IMR-90 (cell line): ENCODE measurements at regions not wholly inside any gene's neighbourhood (a gene's known extent, or its start where the extent isn't known, plus 50 kb on each side); places are given as distances from the start of the nearest gene placed in this dataset.

Experiments used
- ATAC-seq: fragments of 200-7000 bp; cut with Tn5 transposase; 2 replicates; pipeline ENCODE4 v1.9.1; 2020; ENCODE audit warnings: low read depth, mild to moderate bottlenecking, moderate library complexity
- BruUV-seq: library from RNA; stranded (reverse); fragments of 400-500 nt; replicated peaks from 2 replicates; lab custom pipeline; 2021; lab: Mats Ljungman, UMichigan
- CTCF ChIA-PET: fragments of 300-600 bp; formaldehyde crosslinking; extraction: SDS; loops from one replicate; lab custom pipeline; 2021; ENCODE audit warnings: antibody characterized with exemption; lab: Yijun Ruan, JAX
- POLR2A ChIA-PET: fragments of 300-600 bp; sonication (Branson Sonifier 250); formaldehyde crosslinking; loops from one replicate; lab custom pipeline; 2022; ENCODE audit warnings: antibody characterized with exemption; ENCODE audit not compliant: unreplicated experiment; lab: Charles Lee
- DNase-seq: peaks from one replicate; pipeline ENCODE4 v3.0.0; 2013
- H2AFZ ChIP-seq: replicated peaks from 2 replicates; pipeline ENCODE3; 2013; ENCODE audit warnings: low read length, mild to moderate bottlenecking; ENCODE audit not compliant: poor library complexity
- H2AK5ac ChIP-seq: 2 replicates; pipeline ENCODE4 v1.6.1; 2013; ENCODE audit warnings: low read depth, low read length, inconsistent platforms
- H2AK9ac ChIP-seq: replicated peaks from 2 replicates; pipeline ENCODE3; 2013; ENCODE audit warnings: mild to moderate bottlenecking, low read depth, low read length, moderate library complexity; ENCODE audit not compliant: poor library complexity
- H2BK120ac ChIP-seq: 2 replicates; pipeline ENCODE4 v1.6.1; 2013; ENCODE audit warnings: low read depth, low read length, inconsistent platforms
- H2BK15ac ChIP-seq: 3 replicates; pipeline ENCODE4 v1.6.1; 2013; ENCODE audit warnings: low read depth, low read length, inconsistent platforms
- H2BK20ac ChIP-seq: 2 replicates; pipeline ENCODE4 v1.6.1; 2013; ENCODE audit warnings: low read depth, mild to moderate bottlenecking, inconsistent platforms, low read length, moderate library complexity
- H2BK5ac ChIP-seq: 2 replicates; pipeline ENCODE4 v1.6.1; 2013; ENCODE audit warnings: mild to moderate bottlenecking, low read depth, low read length, inconsistent platforms; ENCODE audit not compliant: poor library complexity, severe bottlenecking
- H3K14ac ChIP-seq: replicated peaks from 2 replicates; pipeline ENCODE4 v1.6.1; 2013; ENCODE audit warnings: low read depth, low read length, inconsistent platforms
- H3K18ac ChIP-seq: 2 replicates; pipeline ENCODE4 v1.6.1; 2013; ENCODE audit warnings: low read depth, low read length, control low read depth
- H3K23ac ChIP-seq: 2 replicates; pipeline ENCODE4 v1.6.1; 2013; ENCODE audit warnings: low read depth, low read length, inconsistent platforms
- H3K27ac ChIP-seq: 2 replicates; pipeline ENCODE4 v1.5.1; 2013; ENCODE audit warnings: mild to moderate bottlenecking, control low read depth, low read length; ENCODE audit not compliant: insufficient read depth
- H3K27me3 ChIP-seq: 2 replicates; pipeline ENCODE4 v1.6.1; 2013; ENCODE audit warnings: low read length; ENCODE audit not compliant: control insufficient read depth, insufficient read depth
- H3K36me3 ChIP-seq: 2 replicates; pipeline ENCODE4 v1.6.1; 2013; ENCODE audit warnings: low read length, mixed read lengths; ENCODE audit not compliant: control insufficient read depth, insufficient read depth
- H3K4ac ChIP-seq: 2 replicates; pipeline ENCODE4 v1.6.1; 2013; ENCODE audit warnings: low read depth, low read length, inconsistent platforms
- H3K4me1 ChIP-seq: 2 replicates; pipeline ENCODE4 v1.6.1; 2013; ENCODE audit warnings: low read length, mixed read lengths; ENCODE audit not compliant: control insufficient read depth, insufficient read depth
- H3K4me2 ChIP-seq: 2 replicates; pipeline ENCODE4 v1.6.1; 2013; ENCODE audit warnings: low read depth, mild to moderate bottlenecking, control low read depth, low read length, moderate library complexity
- H3K4me3 ChIP-seq: 2 replicates; pipeline ENCODE4 v1.5.1; 2013; ENCODE audit warnings: low read depth, mild to moderate bottlenecking, control low read depth, low read length, moderate library complexity; ENCODE audit not compliant: insufficient read depth
- H3K56ac ChIP-seq: 2 replicates; pipeline ENCODE4 v1.6.1; 2013; ENCODE audit warnings: low read length, inconsistent platforms; ENCODE audit not compliant: insufficient read depth; ENCODE audit errors: extremely low read depth
- H3K79me1 ChIP-seq, 2 experiments: 2 replicates each; pipeline ENCODE4 v1.6.1; 2013; ENCODE audit warnings: low read length in 2 of 2, inconsistent platforms in 1 of 2, low read depth in 1 of 2
- H3K9ac ChIP-seq: 2 replicates; pipeline ENCODE4 v1.6.1; 2013; ENCODE audit warnings: low read depth, low read length, control low read depth
- H3K9me1 ChIP-seq: 2 replicates; pipeline ENCODE4 v1.6.1; 2013; ENCODE audit warnings: low read length, inconsistent platforms; ENCODE audit not compliant: insufficient read depth
- H3K9me3 ChIP-seq: 2 replicates; pipeline ENCODE4 v1.6.1; 2013; ENCODE audit warnings: low read length; ENCODE audit not compliant: control insufficient read depth, insufficient read depth
- H4K20me1 ChIP-seq: 2 replicates; pipeline ENCODE4 v1.6.1; 2013; ENCODE audit warnings: low read length, inconsistent platforms; ENCODE audit not compliant: insufficient read depth
- H4K5ac ChIP-seq: 2 replicates; pipeline ENCODE4 v1.6.1; 2013; ENCODE audit warnings: mild to moderate bottlenecking, low read depth, low read length, control low read depth
- H4K8ac ChIP-seq, 2 experiments: 2 replicates each; pipeline ENCODE4 v1.6.1; 2013; ENCODE audit warnings: low read depth in 2 of 2, low read length in 2 of 2, control low read depth in 1 of 2, inconsistent platforms in 1 of 2
- H4K91ac ChIP-seq: 2 replicates; pipeline ENCODE4 v1.6.1; 2013; ENCODE audit warnings: low read depth, low read length, inconsistent platforms; ENCODE audit not compliant: insufficient read depth
- BHLHE40 ChIP-seq: fragments of 150-350 bp; IDR thresholded peaks from 2 replicates; pipeline ENCODE4 v1.6.1; 2016; ENCODE audit warnings: mild to moderate bottlenecking, low read depth, low read length
- CEBPB ChIP-seq: IDR thresholded peaks from 2 replicates; pipeline ENCODE4 v1.6.1; 2012; ENCODE audit warnings: low read depth, low read length, improper control_type of control experiment
- CHD1 ChIP-seq: IDR thresholded peaks from 2 replicates; pipeline ENCODE4 v1.6.1; 2012; ENCODE audit warnings: low read depth, low read length, improper control_type of control experiment
- CTCF ChIP-seq: conservative IDR thresholded peaks from 2 replicates; pipeline ENCODE4 v1.5.1; 2012; ENCODE audit warnings: mild to moderate bottlenecking, low read depth, low read length, improper control_type of control experiment
- FOS ChIP-seq: fragments of 150-350 bp; IDR thresholded peaks from 2 replicates; pipeline ENCODE4 v1.6.1; 2016; ENCODE audit warnings: low read depth, low read length
- MAFK ChIP-seq: IDR thresholded peaks from 2 replicates; pipeline ENCODE4 v1.6.1; 2012; ENCODE audit warnings: low read depth, low read length, improper control_type of control experiment
- MAZ ChIP-seq: IDR thresholded peaks from 2 replicates; pipeline ENCODE4 v1.6.1; 2012; ENCODE audit warnings: low read depth, mild to moderate bottlenecking, low read length, improper control_type of control experiment, moderate library complexity, borderline replicate concordance
- MXI1 ChIP-seq: IDR thresholded peaks from 2 replicates; pipeline ENCODE4 v1.6.1; 2012; ENCODE audit warnings: low read depth, mild to moderate bottlenecking, low read length, moderate library complexity, borderline replicate concordance
- NFE2L2 ChIP-seq: fragments of 150-350 bp; IDR thresholded peaks from 2 replicates; pipeline ENCODE4 v1.6.1; 2016; ENCODE audit warnings: low read depth, mild to moderate bottlenecking, low read length
- POLR2A ChIP-seq: IDR thresholded peaks from 2 replicates; pipeline ENCODE4 v1.6.1; 2012; ENCODE audit warnings: mild to moderate bottlenecking, low read depth, low read length
- RAD21 ChIP-seq: IDR thresholded peaks from 2 replicates; pipeline ENCODE4 v1.6.1; 2012; ENCODE audit warnings: low read length, improper control_type of control experiment
- RCOR1 ChIP-seq: IDR thresholded peaks from 2 replicates; pipeline ENCODE4 v1.6.1; 2012; ENCODE audit warnings: mild to moderate bottlenecking, low read length, improper control_type of control experiment; ENCODE audit not compliant: insufficient replicate concordance
- RFX5 ChIP-seq: IDR thresholded peaks from 2 replicates; pipeline ENCODE4 v1.8.0; 2012; ENCODE audit warnings: low read depth, mild to moderate bottlenecking, low read length, moderate library complexity
- SMC3 ChIP-seq: fragments of 150-350 bp; IDR thresholded peaks from 2 replicates; pipeline ENCODE4 v1.6.1; 2016; ENCODE audit warnings: low read depth, mild to moderate bottlenecking, antibody characterized with exemption, low read length, moderate library complexity
- USF2 ChIP-seq: fragments of 150-350 bp; IDR thresholded peaks from 2 replicates; pipeline ENCODE4 v1.6.1; 2017; ENCODE audit warnings: mild to moderate bottlenecking, antibody characterized with exemption, low read length, low read depth
- dilution Hi-C: fragments of 300-500 bp; cut with HindIII; formaldehyde crosslinking; loops from one replicate; pipeline ENCODE4 v1.14.3; 2018; ENCODE audit warnings: low sequenced_read_pairs; ENCODE audit not compliant: unreplicated experiment
- in situ Hi-C: fragments of 300-500 bp; cut with MboI; formaldehyde crosslinking; loops from 3 replicates; pipeline ENCODE4 v1.14.3; 2019; ENCODE audit warnings: low sequenced_read_pairs, inconsistent platforms, mixed read lengths
- intact Hi-C: fragments of 100-400 bp; cut with micrococcal nuclease; formaldehyde crosslinking; loops from 2 replicates; pipeline ENCODE4 v1.10.0; 2022
- TF ChIP-seq, protein P1 (sequence below): fragments of 150-350 bp; IDR thresholded peaks from 2 replicates; pipeline ENCODE4 v1.6.1; 2016; ENCODE audit warnings: low read depth, mild to moderate bottlenecking, low read length, moderate library complexity, borderline replicate concordance

DNA sequence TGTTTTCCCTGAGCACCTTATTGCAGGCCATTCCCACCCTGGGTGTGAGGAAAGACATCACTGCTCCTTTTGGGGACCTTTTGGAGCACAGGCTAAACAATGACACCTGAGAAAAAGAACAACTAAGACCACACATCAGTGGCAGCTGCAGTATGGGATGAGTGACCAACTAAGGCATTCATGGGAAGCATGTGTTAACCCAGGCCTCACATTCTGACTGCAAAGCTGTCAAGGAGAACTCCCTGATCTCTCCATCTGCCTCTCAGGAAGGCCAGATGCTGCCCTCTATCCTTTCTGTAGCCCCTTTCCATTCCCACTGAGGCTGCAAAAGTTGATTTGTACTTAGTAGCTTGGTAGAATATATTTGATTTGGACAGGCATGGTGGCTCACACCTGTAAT, 130.5 kb upstream of the FOXN2 start:
- H3K27me3 ChIP-seq = peaks cover 2% of the 10 kb centered on the region; the same call in 1 of the 2 replicates
- H4K8ac ChIP-seq = no peak overlapping the region
- H3K4me2 ChIP-seq = no peak overlapping the region
- no peak overlapping the region for H3K4ac ChIP-seq
- H3K79me1 ChIP-seq = no peaks in the 10 kb centered on the region
- dilution Hi-C loops (no loop called here), intact Hi-C loops (no loop called here), in situ Hi-C loops (no loop called here)
- no peak overlapping the region for H2AK5ac ChIP-seq
- CTCF ChIA-PET = no interaction called here
- TF ChIP-seq POLR2A = no peak
- no peak for TF ChIP-seq RFX5
- no peak for TF ChIP-seq CTCF
- no peak for TF ChIP-seq FOS
- no peak for TF ChIP-seq RAD21
- TF ChIP-seq MAZ = no peak
- no peak for TF ChIP-seq BHLHE40
- TF ChIP-seq SMC3 = no peak
- no peak for TF ChIP-seq NFE2L2
- no peak for TF ChIP-seq CHD1
- TF ChIP-seq, protein P1, sequence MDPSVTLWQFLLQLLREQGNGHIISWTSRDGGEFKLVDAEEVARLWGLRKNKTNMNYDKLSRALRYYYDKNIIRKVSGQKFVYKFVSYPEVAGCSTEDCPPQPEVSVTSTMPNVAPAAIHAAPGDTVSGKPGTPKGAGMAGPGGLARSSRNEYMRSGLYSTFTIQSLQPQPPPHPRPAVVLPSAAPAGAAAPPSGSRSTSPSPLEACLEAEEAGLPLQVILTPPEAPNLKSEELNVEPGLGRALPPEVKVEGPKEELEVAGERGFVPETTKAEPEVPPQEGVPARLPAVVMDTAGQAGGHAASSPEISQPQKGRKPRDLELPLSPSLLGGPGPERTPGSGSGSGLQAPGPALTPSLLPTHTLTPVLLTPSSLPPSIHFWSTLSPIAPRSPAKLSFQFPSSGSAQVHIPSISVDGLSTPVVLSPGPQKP = no peak
- TF ChIP-seq CEBPB = no peak
- TF ChIP-seq MAFK = no peak
- TF ChIP-seq MXI1 = no peak
- no peak for TF ChIP-seq USF2
- TF ChIP-seq RCOR1 = no peak
- BruUV-seq = no TSS peak
- no peak overlapping the region for H2BK20ac ChIP-seq
- H3K27ac ChIP-seq = no peak overlapping the region
- no peak overlapping the region for H2AK9ac ChIP-seq
- no peak overlapping the region for H4K91ac ChIP-seq
- no peak overlapping the region for H3K4me3 ChIP-seq
- H3K23ac ChIP-seq = no peak overlapping the region
- no peak overlapping the region for H3K56ac ChIP-seq
- no peaks in the 10 kb centered on the region for H3K4me1 ChIP-seq
- no peaks in the 10 kb centered on the region for H3K9me3 ChIP-seq
- H3K18ac ChIP-seq = no peak overlapping the region
- H2BK120ac ChIP-seq = no peak overlapping the region
- no peak overlapping the region for H2BK5ac ChIP-seq
- no peaks in the 10 kb centered on the region for H3K36me3 ChIP-seq
- ATAC-seq (no peak), DNase-seq (no peak)
- H3K9ac ChIP-seq = no peak overlapping the region
- H4K5ac ChIP-seq = no peak overlapping the region
- no peak overlapping the region for H2AFZ ChIP-seq
- H4K20me1 ChIP-seq = no peaks in the 10 kb centered on the region
- H2BK15ac ChIP-seq = no peak overlapping the region
- H3K14ac ChIP-seq = no peak overlapping the region
- POLR2A ChIA-PET = no interaction called here
- H3K9me1 ChIP-seq = no peaks in the 10 kb centered on the region
